ENCODE measurements at regions not wholly inside any gene's neighbourhood (a gene's known extent, or its start where the extent isn't known, plus 50 kb on each side); places are given as distances from the start of the nearest gene placed in this dataset.

DNA sequence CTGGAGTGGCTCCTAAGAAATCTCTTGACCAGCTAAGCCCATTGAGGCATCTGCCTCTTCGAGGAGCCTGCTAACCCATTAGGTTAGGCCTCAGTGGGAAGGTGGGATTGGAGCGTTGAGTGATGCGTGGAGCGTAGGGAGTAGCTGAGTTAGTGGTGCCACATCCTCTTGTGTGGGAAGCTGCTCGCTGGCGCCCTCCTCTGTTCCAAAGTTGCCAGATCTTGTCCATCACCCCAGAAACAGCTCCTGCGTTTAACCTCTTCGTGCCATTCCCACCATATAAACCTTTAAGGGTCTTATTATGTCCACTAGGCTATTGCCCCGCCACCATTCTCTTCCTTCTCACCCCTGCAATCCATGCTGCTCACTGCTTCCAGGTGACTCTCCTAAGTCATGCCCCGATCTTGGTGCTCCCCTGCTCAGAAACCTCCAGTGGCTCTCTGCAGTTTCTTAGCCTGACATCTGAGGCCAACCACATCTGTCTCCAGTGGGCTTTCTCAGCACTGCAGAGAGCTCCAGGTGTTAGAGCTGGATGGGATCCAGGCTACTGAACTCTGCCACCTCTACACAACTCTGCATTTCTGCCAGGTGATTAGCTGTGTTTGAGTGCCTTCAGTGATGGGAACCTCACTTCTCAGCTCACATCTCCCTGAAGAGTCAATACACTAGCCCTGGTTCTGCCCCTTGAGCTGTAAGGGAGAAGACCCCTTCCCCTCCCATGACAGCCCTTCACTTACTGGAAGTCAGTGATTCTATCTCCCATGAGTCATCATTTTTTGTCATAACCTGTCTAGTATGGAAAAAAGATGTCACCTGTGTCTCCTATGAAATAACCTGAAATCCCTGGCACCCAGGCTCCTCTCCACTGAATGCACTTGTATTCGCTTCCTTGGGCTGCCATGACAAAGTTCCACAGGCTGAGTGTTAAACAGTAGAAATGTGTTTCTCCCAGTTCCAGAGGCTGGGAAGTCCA is 65.0 kb upstream of the FGFR2 start:
- TF ChIP-seq, protein P1, sequence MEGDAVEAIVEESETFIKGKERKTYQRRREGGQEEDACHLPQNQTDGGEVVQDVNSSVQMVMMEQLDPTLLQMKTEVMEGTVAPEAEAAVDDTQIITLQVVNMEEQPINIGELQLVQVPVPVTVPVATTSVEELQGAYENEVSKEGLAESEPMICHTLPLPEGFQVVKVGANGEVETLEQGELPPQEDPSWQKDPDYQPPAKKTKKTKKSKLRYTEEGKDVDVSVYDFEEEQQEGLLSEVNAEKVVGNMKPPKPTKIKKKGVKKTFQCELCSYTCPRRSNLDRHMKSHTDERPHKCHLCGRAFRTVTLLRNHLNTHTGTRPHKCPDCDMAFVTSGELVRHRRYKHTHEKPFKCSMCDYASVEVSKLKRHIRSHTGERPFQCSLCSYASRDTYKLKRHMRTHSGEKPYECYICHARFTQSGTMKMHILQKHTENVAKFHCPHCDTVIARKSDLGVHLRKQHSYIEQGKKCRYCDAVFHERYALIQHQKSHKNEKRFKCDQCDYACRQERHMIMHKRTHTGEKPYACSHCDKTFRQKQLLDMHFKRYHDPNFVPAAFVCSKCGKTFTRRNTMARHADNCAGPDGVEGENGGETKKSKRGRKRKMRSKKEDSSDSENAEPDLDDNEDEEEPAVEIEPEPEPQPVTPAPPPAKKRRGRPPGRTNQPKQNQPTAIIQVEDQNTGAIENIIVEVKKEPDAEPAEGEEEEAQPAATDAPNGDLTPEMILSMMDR (IDR thresholded peaks at IDR 0.05; ENCODE audit: low read depth, low read length), result no peak
- DNase-seq (ENCODE audit: low read depth in 2 of 2), result no peak
- no peak overlapping the region for H3K4me3 ChIP-seq (replicated peaks in 1 of 2; ENCODE audit: low read depth in 2 of 2, low read length in 2 of 2)

DNA sequence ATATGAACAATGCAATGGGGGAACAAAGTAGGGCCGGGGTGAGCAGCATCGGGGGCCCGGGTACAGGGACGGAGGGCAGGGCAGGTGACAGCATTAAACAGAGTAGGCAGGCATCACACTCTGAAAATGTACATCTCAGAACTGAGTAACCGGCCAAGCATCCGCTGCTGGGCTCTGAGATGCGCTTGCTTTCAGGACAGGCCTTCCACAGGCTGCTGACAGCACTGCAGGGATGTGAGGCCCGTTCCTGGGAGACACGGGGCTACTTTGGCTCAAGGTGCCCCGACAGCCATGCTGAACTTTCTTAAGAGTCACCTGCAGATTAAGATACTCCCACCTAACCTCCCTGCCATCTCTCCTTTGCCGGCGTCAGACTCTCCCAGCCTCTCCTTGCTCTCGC is 64.3 kb upstream of the FGFR2 start:
- DNase-seq (ENCODE audit: low read depth in 2 of 2), result no peak
- no peak overlapping the region for H3K4me3 ChIP-seq (replicated peaks in 1 of 2; ENCODE audit: low read depth in 2 of 2, low read length in 2 of 2)
- TF ChIP-seq, protein P1 (IDR thresholded peaks at IDR 0.05; ENCODE audit: low read depth, low read length), result no peak

DNA sequence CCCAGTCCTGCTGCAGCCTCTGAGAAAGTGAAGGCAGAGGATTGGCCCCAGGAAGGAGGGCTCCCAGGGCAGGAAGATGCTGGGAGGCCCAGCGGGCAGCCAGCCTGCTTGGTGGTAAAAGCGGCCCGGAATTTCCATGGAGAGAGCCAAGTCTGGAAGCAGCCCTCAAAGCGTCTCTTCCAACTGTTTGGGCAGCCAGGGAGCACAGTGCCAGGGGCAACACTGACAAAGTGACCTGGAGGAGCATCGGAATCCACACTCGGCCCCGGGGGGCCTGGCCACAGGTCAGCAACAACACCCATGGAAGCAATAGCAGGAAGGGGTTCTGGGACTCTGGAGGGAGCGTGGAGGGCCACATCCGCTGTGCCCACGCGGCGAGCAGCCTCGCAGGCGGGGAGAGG is 63.2 kb upstream of the FGFR2 start:
- no peak for DNase-seq (ENCODE audit: low read depth in 2 of 2)
- TF ChIP-seq, protein P1 (IDR thresholded peaks at IDR 0.05; ENCODE audit: low read depth, low read length), result no peak
- H3K4me3 ChIP-seq (replicated peaks in 1 of 2; ENCODE audit: low read depth in 2 of 2, low read length in 2 of 2), result no peak overlapping the region

DNA sequence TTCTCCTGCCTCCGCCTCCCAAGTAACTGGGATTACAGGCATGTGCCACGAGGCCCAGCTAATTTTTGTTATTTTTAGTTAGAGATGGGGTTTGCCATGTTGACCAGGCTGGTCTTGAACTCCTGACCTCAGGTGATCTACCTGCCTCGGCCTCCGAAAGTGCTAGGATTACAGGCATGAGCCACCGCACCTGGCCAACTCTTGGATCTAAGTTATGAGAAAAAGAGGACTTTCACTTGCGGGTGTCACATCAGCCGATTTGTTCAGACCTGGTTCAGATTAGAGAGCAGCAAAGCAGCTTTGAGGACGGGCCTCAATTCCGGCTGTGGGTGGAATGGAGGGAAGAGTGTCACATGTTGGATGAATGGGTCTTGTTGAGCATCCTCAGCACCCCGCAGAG is 61.0 kb upstream of the FGFR2 start:
- no peak overlapping the region for H3K4me3 ChIP-seq (replicated peaks in 1 of 2; ENCODE audit: low read depth in 2 of 2, low read length in 2 of 2)
- no peak for DNase-seq (ENCODE audit: low read depth in 2 of 2)
- TF ChIP-seq, protein P1 (IDR thresholded peaks at IDR 0.05; ENCODE audit: low read depth, low read length), result no peak

DNA sequence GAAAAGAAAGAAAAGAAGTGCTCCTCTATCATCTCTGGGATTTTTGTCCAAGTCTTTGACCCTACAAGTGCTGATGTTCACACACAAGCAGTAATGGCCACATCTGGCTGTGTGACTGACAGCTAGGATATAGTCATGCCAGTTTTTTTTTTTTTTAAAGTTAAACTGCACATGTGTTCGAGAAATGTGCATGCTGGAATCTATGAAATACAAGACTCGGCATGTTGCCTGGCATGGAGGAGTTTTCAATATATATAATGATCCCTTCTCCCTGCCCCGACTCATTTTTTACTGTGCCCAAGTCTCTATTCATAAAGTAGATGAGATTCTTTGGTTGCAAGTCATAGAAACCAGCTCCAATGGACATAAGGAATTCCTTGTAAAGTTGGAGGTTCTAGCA is 60.4 kb upstream of the FGFR2 start:
- DNase-seq (ENCODE audit: low read depth in 2 of 2), result no peak
- no peak overlapping the region for H3K4me3 ChIP-seq (replicated peaks in 1 of 2; ENCODE audit: low read depth in 2 of 2, low read length in 2 of 2)
- TF ChIP-seq, protein P1 (IDR thresholded peaks at IDR 0.05; ENCODE audit: low read depth, low read length), result no peak

DNA sequence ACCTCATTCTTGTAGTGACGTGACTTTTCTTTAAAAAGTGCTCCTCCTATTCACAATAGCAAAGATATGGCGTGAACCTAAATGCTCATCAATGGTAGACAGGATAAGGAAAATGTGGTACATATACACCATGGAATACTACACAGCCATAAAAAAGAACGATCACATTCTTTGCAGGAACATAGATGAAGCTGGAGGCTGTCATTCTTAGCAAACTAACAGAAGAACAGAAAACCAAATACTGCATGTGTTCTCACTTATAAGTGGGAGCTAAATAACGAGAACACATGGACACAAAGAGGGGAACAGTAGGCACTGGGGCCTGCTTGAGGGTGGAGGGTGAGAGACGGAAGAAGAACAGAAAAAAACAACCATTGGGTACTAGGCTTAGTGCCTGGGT is 59.9 kb upstream of the FGFR2 start:
- TF ChIP-seq, protein P1 (IDR thresholded peaks at IDR 0.05; ENCODE audit: low read depth, low read length), result no peak
- H3K4me3 ChIP-seq (replicated peaks in 1 of 2; ENCODE audit: low read depth in 2 of 2, low read length in 2 of 2), result no peak overlapping the region
- DNase-seq (ENCODE audit: low read depth in 2 of 2), result no peak

Measured in cardiac fibroblast (primary cell).